PFSK-1 (cell line): ENCODE measurements at regions not wholly inside any gene's neighbourhood (a gene's known extent, or its start where the extent isn't known, plus 50 kb on each side); places are given as distances from the start of the nearest gene placed in this dataset.

ENCODE experiments used
- FOXP2 ChIP-seq: optimal IDR thresholded peaks from 2 replicates; pipeline ENCODE3; 2011; ENCODE audit warnings: borderline replicate concordance, control low read depth, inconsistent platforms; ENCODE audit not compliant: insufficient read depth; ENCODE audit errors: extremely low read length, extremely low read depth
- POLR2AphosphoS5 ChIP-seq: IDR thresholded peaks from 2 replicates; pipeline ENCODE4 v1.6.1; 2012; ENCODE audit warnings: low read depth, mild to moderate bottlenecking, control low read depth, low read length, moderate library complexity
- SIN3A ChIP-seq: IDR thresholded peaks from 2 replicates; pipeline ENCODE4 v1.6.1; 2012; ENCODE audit warnings: mild to moderate bottlenecking, low read length, moderate library complexity, borderline replicate concordance; ENCODE audit not compliant: insufficient read depth
- TAF1 ChIP-seq: IDR thresholded peaks from 2 replicates; pipeline ENCODE4 v1.6.1; 2012; ENCODE audit warnings: low read length, control low read depth, borderline replicate concordance; ENCODE audit not compliant: insufficient read depth
- TF ChIP-seq, protein P1 (sequence below), 2 experiments: IDR thresholded peaks; 2 replicates each; pipeline versions ENCODE4 v1.6.1 to v1.8.0; 2011 to 2012; ENCODE audit warnings: low read depth in 2 of 2, low read length in 2 of 2, control low read depth in 1 of 2, inconsistent platforms in 1 of 2, mild to moderate bottlenecking in 1 of 2, moderate library complexity in 1 of 2; ENCODE audit not compliant: insufficient read depth in 1 of 2

DNA sequence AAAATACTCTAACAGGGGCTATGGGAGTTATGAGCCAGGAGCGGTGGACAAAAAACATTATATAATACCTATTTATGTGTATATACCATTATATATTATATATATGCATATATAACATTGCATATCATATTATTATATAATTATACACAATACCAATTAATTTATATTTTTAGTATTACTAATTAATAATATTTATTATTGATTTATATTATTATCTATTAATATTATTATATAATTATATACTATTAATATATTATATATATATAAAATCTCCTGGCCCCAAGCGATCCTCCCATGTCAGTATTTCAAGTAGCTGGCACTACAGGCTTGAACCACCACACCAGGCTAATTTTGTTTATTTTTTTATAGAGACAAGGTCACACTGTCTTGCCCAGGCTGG lies 73.8 kb upstream of the JADE1 start:
- no peak for TF ChIP-seq FOXP2
- TF ChIP-seq, protein P1, sequence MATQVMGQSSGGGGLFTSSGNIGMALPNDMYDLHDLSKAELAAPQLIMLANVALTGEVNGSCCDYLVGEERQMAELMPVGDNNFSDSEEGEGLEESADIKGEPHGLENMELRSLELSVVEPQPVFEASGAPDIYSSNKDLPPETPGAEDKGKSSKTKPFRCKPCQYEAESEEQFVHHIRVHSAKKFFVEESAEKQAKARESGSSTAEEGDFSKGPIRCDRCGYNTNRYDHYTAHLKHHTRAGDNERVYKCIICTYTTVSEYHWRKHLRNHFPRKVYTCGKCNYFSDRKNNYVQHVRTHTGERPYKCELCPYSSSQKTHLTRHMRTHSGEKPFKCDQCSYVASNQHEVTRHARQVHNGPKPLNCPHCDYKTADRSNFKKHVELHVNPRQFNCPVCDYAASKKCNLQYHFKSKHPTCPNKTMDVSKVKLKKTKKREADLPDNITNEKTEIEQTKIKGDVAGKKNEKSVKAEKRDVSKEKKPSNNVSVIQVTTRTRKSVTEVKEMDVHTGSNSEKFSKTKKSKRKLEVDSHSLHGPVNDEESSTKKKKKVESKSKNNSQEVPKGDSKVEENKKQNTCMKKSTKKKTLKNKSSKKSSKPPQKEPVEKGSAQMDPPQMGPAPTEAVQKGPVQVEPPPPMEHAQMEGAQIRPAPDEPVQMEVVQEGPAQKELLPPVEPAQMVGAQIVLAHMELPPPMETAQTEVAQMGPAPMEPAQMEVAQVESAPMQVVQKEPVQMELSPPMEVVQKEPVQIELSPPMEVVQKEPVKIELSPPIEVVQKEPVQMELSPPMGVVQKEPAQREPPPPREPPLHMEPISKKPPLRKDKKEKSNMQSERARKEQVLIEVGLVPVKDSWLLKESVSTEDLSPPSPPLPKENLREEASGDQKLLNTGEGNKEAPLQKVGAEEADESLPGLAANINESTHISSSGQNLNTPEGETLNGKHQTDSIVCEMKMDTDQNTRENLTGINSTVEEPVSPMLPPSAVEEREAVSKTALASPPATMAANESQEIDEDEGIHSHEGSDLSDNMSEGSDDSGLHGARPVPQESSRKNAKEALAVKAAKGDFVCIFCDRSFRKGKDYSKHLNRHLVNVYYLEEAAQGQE (IDR thresholded peaks at IDR 0.05; ENCODE audit: insufficient read depth in 1 of 2, low read depth in 2 of 2, low read length in 2 of 2): no peak
- TF ChIP-seq SIN3A: no peak
- no peak for TF ChIP-seq TAF1
- TF ChIP-seq POLR2AphosphoS5: no peak

DNA sequence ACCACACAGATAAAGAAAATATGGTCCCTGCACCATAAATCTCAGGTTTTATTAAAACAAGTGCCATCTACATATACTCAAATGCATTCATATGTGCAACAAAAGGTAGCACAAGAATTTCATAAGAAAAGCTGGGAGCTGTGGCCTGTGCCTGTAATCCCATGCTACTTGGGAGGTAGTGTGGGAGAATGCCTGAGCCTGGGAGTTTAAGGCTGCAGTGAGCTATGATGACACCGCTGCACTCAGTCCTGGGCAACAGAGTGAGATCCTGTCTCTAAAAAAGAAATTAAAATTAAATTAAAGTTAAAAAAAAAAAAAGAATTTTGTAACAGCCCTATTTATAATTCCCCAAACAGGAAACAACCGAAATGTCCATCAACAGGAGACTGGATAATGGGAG lies 81.3 kb upstream of the JADE1 start:
- TF ChIP-seq POLR2AphosphoS5 (no peak), FOXP2 (no peak), TAF1 (no peak), SIN3A (no peak)
- TF ChIP-seq, protein P1 (IDR thresholded peaks at IDR 0.05; ENCODE audit: insufficient read depth in 1 of 2, low read depth in 2 of 2, low read length in 2 of 2): no peak

DNA sequence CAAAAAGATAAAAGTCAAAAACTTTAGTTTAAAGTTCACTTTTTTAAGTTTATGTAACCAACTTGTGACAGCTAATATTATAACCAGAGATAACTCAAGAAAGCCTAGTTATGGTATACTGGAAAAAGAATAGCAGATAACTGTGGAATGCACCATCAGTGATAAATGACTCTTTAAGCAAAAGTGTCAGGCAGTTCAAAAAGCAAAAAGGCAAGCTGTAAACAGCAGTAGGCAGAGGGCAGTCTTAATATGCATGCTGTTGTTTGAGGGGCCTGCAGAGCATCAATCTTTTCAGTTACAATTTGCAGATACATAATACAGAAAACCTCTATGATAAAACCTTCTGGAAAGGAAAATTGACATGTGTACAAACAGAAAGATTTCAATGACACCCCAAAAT lies 81.8 kb upstream of the JADE1 start:
- no peak for TF ChIP-seq FOXP2
- no peak for TF ChIP-seq TAF1
- TF ChIP-seq SIN3A: no peak

DNA sequence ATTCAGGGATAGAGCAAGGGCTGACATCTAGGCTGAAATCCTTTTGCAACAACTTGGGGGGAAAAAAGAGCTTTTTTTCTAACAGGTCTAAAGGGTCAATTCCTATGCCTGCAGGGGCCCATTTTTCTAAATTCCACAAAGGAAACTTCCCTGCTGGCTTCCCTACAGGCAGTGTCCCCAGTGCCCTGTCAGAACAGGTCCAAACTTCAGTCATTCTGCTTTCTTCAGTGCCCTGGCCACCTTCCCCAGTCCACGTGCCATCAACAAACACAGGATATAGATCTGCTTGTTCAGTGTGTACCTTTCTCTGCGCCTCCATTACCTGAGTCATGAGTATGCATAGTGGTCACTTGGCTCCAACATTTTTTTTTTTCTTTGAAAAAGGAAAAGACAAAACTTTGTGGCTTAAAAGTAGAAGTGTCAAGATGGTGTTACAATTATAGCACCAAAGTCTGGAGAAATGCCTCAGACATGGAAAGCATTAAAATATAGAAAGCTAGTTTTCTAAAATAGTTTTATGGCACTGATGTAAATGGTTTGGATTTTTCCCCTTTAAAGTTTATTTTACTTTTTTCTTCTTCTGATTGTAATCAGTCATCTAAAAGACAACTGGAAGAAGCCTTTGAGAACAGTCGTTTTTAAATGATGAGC lies 84.0 kb upstream of the JADE1 start:
- no peak for TF ChIP-seq POLR2AphosphoS5
- TF ChIP-seq, protein P1 (IDR thresholded peaks at IDR 0.05; ENCODE audit: insufficient read depth in 1 of 2, low read depth in 2 of 2, low read length in 2 of 2): no peak
- TF ChIP-seq TAF1: no peak
- TF ChIP-seq FOXP2: no peak
- no peak for TF ChIP-seq SIN3A

DNA sequence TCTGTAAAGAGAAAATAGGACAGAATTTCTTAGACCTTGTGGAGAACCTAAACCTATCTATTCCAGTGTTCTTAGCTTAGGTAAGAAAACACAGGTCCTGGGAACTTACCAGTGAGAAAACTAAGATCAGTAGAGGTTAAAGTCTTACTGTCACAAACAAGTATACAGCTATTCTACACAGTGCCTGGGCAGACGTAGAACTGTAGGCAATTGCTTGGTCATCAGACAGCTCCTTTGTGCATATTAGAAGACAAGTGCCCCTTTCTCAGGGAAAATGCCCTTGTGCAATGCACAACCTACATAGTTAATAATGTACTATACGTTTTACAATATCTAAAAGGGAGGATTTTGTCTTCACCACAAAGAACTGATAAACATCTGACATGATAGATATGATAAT lies 86.6 kb upstream of the JADE1 start:
- no peak for TF ChIP-seq TAF1
- no peak for TF ChIP-seq POLR2AphosphoS5
- TF ChIP-seq, protein P1 (IDR thresholded peaks at IDR 0.05; ENCODE audit: insufficient read depth in 1 of 2, low read depth in 2 of 2, low read length in 2 of 2): no peak
